ENCODE measurements at regions not wholly inside any gene's neighbourhood (a gene's known extent, or its start where the extent isn't known, plus 50 kb on each side); places are given as distances from the start of the nearest gene placed in this dataset.

- no peak for TF ChIP-seq CTCF (IDR thresholded peaks at IDR 0.05)
- TF ChIP-seq POLR2A (IDR thresholded peaks at IDR 0.05), result no peak
These were observed 399.1 kb upstream of the DPH6 start for GRCh38 chr15:35944945-35945585.
